Daoy (cell line): ENCODE measurements at regions not wholly inside any gene's neighbourhood (a gene's known extent, or its start where the extent isn't known, plus 50 kb on each side); places are given as distances from the start of the nearest gene placed in this dataset.

ENCODE experiments used
- DNase-seq: peaks from one replicate; pipeline ENCODE4 v3.0.0-alpha.2; 2015; ENCODE audit warnings: low read depth

DNA sequence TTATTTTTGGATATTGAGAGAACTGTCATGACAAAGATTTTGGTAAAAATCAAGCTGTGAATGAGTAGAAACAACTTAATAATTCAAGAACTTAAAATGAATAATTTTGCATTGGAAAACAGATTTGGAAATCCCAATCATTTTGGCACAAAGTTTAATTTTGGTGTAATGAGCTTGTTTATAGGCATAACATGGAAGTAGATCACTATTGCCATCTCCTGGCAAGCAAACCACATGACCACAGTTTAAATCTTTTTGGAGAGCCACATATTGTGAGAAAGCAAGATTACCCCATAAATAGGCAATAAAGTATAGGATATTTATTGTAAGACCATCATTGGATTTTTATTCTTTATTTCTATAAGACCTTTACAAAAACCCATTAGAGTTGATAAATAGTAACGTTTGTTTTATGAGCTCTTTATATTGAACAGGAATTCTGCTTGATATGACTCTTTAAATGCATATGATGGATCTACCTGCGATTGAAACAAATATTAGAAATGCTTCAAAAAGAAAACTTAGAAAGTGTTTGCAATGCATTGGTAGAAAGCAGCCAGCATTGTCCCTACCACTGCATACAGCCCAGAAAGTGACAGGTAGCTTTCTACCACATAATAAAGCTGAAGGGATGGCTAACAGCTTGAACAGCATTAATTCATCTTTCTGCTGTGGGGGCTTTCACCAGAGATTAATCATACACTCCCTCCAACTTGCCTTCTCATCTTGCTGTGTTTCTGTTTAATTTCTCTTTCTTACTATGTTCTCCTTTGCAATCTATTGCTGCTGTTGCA, 766.8 kb downstream of the TBL1XR1 start:
- peak; percentile 38 for DNase-seq

GRCh38 chr3:176428552-176428951, 768.7 kb downstream of the TBL1XR1 start:
- DNase-seq: no peak

DNA sequence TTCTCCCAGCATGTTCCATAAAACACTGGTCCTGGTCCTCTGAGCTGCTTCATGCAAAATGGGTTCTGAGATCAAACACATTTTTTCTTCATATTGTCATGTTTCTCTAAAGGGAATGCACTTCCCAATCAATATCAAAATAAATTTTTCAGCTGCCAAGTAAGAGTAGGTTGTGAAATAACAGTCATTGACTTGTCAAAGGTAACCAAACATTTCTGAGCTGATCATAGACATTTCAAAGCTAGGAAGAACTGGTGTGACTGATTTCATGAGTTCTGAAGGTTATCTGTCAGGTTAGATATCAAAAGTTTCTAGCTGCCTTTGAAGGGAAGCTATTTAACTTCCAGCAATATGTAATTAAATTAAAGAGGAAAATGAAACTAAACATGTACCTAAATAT, 770.9 kb downstream of the TBL1XR1 start:
- DNase-seq: no peak

DNA sequence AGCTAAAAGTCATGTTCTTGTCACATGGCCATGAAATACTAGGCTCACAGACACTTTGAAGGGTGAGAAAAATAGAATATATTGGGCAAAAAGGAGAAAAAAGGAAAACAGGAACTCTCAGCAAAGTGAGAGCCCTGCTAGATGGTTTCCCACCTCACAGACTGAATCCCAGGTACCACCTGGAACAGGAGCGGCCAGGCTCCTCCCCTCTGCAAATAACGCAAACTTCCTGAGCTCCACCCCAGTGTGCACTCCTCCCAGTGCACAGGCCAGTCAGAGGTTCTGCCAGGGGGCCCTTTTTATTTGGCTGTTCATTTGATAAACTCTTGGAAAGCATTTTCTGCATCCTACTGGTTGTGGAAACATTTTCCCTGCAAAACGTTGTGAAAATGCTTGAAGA, 780.4 kb downstream of the TBL1XR1 start:
- DNase-seq: no peak

DNA sequence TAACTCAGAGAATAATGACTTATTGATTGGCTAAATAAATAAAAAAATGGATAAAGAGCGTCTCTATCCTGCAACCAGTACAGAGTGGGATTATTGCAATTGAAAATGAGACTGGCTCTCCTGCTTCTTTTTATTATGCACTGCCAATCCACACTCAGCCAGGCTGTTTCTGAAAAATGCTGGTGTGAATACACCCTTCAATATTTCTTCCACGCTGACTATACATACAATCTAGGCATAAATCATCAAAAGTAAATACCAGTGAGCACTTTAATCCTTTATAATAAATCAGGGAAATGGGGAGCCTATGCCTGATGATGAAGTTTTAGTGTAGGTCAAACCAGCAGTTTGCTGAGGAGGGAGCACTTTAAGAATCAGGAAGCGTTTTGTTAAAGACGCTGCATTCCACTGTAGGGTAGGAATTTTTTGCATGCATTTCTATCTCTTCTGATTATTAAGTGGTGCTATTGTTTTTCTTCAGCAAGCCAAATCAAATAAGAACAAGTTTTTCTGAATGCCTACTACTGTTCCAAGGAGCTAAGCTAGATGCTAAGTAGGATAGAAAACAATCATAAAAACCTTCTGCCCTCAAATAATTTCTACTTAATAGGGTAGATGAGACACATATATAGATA, 781.5 kb downstream of the TBL1XR1 start:
- no peak for DNase-seq

GRCh38 chr3:176412771-176413170, 784.5 kb downstream of the TBL1XR1 start:
- DNase-seq: no peak

GRCh38 chr3:176403531-176403930, 793.8 kb downstream of the TBL1XR1 start:
- no peak for DNase-seq

- DNase-seq: no peak
These were observed 796.1 kb downstream of the TBL1XR1 start for GRCh38 chr3:176401211-176401610.

DNA sequence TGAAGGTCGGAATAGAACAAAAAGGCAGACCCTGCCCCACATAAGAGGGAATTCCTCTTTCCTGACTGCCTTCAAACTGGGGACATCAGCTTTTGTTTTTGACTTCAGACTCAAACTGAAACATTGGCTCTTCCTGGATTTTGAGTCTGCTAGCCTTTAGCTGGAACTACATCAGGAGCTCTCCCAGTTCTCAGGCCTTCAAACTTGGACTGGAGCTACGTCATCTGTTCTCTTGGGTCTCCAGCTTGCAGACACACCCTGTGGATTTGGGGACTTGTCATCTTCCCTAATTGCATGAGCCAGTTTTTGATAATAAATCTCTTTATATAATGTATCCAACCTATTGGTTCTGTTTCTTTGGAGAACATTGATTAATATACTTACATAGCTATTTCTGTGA, 798.1 kb downstream of the TBL1XR1 start:
- DNase-seq: no peak

DNA sequence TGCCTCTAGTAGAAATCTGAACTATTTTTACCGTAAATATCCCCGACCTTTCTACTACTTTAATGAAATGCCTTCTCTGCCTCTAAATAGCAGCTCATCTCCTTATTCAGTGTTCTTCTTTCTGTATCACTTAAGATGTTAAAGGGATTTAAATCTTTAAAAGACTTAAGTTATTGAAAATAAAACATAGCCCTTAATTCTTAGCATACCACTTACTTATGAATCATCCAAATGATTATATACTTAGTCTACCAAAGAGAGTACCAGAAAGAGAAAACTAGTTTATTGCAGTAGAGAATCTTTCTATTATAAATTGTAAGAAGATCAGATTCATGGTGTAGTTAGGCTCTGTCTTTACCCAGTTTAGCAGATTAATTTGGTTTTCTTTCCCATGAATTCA, 802.0 kb downstream of the TBL1XR1 start:
- no peak for DNase-seq

DNA sequence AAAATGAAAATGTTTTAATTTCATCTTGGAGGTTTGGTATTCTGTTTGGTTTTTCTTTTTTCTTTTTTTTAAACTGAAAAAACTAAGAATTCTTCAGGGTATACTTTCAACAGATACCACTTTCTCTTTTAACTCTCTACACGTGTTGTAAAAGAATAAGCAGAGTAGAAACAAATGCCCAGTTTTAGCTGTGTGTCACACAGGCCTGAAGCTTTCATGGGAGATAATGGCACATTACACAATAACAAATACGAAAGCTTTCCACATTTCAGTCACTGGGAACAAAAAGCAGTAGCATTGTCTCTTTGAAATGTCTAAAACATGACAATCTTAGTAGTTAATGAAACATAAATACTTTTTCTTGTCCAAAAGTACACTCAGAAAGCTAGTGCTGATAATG, 818.5 kb downstream of the TBL1XR1 start:
- no peak for DNase-seq

- DNase-seq: no peak
These were observed 820.8 kb downstream of the TBL1XR1 start for GRCh38 chr3:176376531-176376930.

- DNase-seq: no peak
These were observed 821.8 kb downstream of the TBL1XR1 start for GRCh38 chr3:176375519-176375918.

DNA sequence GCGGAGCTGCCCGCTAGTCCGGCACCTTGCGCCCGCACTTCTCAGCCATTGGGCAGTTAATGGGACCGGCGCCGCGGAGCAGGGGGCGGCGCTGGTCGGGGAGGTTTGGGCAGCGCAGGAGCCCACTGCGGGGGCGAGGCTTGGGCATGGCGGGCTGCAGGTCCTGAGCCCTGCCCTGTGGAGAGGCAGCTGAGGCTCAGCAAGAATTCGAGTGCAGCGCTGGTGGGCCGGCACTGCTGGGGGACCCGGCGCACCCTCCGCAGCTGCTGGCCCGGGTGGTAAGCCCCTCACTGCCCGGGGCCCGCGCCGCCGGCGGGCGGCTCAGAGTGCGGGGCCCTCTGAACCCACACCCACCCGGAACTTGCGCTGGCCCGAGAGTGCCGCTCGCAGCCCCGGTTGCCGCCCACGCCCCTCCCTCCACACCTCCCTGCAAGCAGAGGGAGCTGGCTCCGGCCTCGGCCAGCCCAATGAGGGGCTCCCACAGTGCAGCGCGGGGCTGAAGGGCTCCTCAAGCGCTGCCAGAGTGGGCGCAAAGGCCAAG, 835.0 kb downstream of the TBL1XR1 start:
- peak; percentile 11 for DNase-seq

DNA sequence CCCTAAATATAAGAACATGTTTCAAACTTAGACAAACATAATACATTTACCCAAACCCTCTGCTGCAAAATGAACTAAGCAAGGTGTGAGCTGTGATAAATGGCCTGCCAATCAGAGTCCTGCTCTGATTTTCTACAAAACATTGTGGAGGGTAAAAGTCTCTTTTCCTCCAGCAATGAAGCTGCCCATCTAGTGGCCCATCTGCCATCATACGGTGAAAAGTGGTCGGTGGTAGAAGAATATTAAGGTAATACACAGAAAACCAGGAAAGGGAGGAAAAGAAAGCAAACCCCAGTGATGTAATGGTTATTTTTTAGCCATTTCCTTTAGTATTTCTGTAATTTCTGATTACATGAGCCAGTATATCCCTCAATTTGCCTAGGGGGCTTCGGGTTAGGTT, 838.1 kb downstream of the TBL1XR1 start:
- no peak for DNase-seq

GRCh38 chr3:176357891-176358290, 839.4 kb downstream of the TBL1XR1 start:
- DNase-seq: no peak

GRCh38 chr3:176354843-176355242, 842.4 kb downstream of the TBL1XR1 start:
- no peak for DNase-seq

GRCh38 chr3:176352716-176353334, 844.5 kb downstream of the TBL1XR1 start:
- no peak for DNase-seq

GRCh38 chr3:176351408-176351807, 845.9 kb downstream of the TBL1XR1 start:
- no peak for DNase-seq

DNA sequence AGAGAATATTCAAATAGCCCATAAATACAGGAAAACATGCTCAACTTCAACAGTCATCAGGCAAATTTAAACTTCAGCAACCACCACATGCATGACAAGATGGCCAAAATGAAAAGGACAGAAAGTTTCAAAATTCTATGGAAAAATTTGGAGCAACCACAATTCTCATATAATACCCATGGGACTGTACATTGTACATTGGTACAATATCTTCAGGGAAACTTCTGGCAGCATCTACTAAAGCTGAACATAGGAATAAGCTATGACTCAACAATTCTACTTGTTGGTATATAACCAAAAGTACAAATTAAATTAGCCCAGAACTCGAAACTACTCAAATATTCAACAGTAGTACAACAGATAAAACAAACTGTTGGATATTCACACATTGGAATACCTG, 847.6 kb downstream of the TBL1XR1 start:
- DNase-seq: no peak

- no peak for DNase-seq
These were observed 849.7 kb downstream of the TBL1XR1 start for GRCh38 chr3:176347424-176348146.

- DNase-seq: no peak
These were observed 855.3 kb downstream of the TBL1XR1 start for GRCh38 chr3:176341963-176342362.
